ENCODE measurements at regions not wholly inside any gene's neighbourhood (a gene's known extent, or its start where the extent isn't known, plus 50 kb on each side); places are given as distances from the start of the nearest gene placed in this dataset.
A peak's percentile ranks its signal among the peaks of the same experiment; 100 is the strongest.

GRCh38 chr5:8333977-8334376 is 465.0 kb downstream of the MTRR start:
- no peak for DNase-seq (ENCODE audit: low read depth, low spot score)
- ChIA-PET POLR2A (no interaction called here), CTCF (interaction anchor here (0.6 kb wide), 1 partner anchor 9 kb away, joined by 4 read pairs; no protein-coding TSS in a partner anchor)
- Histone ChIP-seq H3K9me3 (ENCODE audit: control insufficient read depth, insufficient read depth, low read length) (no peaks in the 10 kb centered on the region), H3K27ac (ENCODE audit: low read depth, low read length) (no peak overlapping the region), H3K27me3 (ENCODE audit: control insufficient read depth, insufficient read depth, low read length) (peaks cover 2% of the 10 kb centered on the region), H3K4me3 (ENCODE audit: low read depth, low read length) (no peak overlapping the region)
- TF ChIP-seq, protein P1, sequence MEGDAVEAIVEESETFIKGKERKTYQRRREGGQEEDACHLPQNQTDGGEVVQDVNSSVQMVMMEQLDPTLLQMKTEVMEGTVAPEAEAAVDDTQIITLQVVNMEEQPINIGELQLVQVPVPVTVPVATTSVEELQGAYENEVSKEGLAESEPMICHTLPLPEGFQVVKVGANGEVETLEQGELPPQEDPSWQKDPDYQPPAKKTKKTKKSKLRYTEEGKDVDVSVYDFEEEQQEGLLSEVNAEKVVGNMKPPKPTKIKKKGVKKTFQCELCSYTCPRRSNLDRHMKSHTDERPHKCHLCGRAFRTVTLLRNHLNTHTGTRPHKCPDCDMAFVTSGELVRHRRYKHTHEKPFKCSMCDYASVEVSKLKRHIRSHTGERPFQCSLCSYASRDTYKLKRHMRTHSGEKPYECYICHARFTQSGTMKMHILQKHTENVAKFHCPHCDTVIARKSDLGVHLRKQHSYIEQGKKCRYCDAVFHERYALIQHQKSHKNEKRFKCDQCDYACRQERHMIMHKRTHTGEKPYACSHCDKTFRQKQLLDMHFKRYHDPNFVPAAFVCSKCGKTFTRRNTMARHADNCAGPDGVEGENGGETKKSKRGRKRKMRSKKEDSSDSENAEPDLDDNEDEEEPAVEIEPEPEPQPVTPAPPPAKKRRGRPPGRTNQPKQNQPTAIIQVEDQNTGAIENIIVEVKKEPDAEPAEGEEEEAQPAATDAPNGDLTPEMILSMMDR (IDR thresholded peaks at IDR 0.05; ENCODE audit: low read depth, low read length): no peak

DNA sequence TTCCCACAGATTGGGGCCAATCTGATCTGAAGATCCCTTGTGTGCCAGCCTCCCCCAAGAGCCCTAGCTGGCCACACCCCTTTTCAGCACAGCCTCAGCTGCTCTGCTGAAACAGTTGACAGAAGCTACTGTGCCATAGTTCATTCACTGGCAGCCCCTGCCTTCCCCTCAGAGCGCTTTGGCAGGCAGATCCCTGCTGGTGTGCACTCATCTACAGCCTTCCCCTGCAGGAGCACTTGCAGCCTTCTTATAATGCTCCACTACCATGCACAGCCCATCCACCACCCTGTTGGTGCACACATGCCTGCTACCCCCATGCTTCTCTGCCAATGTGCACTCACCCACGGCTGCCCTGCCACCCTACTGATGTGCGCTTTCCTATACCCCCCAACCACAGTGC is 471.3 kb downstream of the MTRR start:
- H3K27me3 ChIP-seq (ENCODE audit: control insufficient read depth, insufficient read depth, low read length): peaks cover 2% of the 10 kb centered on the region
- DNase-seq (ENCODE audit: low read depth, low spot score): no peak
- H3K9me3 ChIP-seq (ENCODE audit: control insufficient read depth, insufficient read depth, low read length): no peaks in the 10 kb centered on the region
- TF ChIP-seq, protein P1 (IDR thresholded peaks at IDR 0.05; ENCODE audit: low read depth, low read length): no peak
- no peak overlapping the region for H3K27ac ChIP-seq (ENCODE audit: low read depth, low read length)
- POLR2A ChIA-PET: no interaction called here
- no peak overlapping the region for H3K4me3 ChIP-seq (ENCODE audit: low read depth, low read length)
- CTCF ChIA-PET: interaction anchor here (0.6 to 2.7 kb wide), 13 partner anchors 13 to 867 kb away, joined by 3 to 24 read pairs (median 3); no protein-coding TSS in a partner anchor

DNA sequence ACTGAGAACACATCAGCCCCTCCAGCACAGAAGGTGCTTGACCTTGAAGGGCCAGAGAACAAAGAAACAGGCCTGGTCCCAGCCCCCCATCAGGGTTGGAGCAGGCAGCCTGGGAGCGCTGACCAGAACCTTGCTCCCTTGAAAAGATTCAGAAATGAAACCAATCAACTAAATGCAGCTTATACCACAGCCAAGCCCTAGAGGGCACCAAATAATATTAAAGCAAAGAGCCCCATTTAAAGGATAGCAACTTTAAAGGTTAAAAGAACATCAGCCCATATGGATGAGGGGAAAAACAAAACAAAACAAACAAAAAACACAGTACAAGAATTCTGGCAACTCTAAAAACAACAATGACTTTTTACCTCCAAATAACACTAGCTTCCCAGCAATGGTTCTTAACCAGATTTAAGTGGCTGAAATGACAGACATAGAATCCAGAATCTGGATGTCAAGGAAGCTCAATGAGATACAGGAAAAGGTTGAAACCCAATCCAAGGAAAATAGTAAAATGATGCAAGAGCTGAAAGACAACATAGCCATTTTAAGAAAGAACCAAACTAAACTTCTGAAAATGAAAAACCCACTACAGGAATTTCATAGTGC is 471.9 kb downstream of the MTRR start:
- H3K27me3 ChIP-seq (ENCODE audit: control insufficient read depth, insufficient read depth, low read length): peaks cover 2% of the 10 kb centered on the region
- ChIA-PET POLR2A (interaction anchor here (0.7 kb wide), 1 partner anchor 116 kb away, joined by 3 read pairs; no protein-coding TSS in a partner anchor), CTCF (interaction anchor here (0.6 to 2.7 kb wide), 22 partner anchors 12 to 871 kb away, joined by 3 to 24 read pairs (median 3); no protein-coding TSS in a partner anchor)
- TF ChIP-seq, protein P1 (IDR thresholded peaks at IDR 0.05; ENCODE audit: low read depth, low read length): peak; percentile 76
- no peaks in the 10 kb centered on the region for H3K9me3 ChIP-seq (ENCODE audit: control insufficient read depth, insufficient read depth, low read length)
- H3K27ac ChIP-seq (ENCODE audit: low read depth, low read length): no peak overlapping the region
- no peak for DNase-seq (ENCODE audit: low read depth, low spot score)
- no peak overlapping the region for H3K4me3 ChIP-seq (ENCODE audit: low read depth, low read length)

DNA sequence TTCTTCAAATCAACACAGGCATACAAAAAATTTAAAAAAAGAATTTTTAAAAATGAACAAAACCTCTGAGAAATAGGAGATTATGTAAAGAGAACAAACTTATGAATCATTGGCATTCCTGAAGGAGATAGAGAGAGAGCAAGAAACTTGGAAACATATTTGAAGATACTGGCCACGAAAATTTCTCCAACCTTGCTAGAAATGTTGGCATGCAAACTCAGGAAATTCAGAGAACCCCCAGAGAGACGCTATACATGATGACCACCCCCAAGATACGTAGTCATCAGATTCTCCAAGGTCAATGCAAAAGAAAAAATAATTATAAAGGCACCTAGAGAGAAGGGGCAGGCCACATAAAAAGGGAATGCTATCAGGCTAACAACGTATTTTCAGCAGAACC is 472.5 kb downstream of the MTRR start:
- no peaks in the 10 kb centered on the region for H3K9me3 ChIP-seq (ENCODE audit: control insufficient read depth, insufficient read depth, low read length)
- POLR2A ChIA-PET: no interaction called here
- H3K27me3 ChIP-seq (ENCODE audit: control insufficient read depth, insufficient read depth, low read length): peaks cover 2% of the 10 kb centered on the region
- TF ChIP-seq, protein P1 (IDR thresholded peaks at IDR 0.05; ENCODE audit: low read depth, low read length): no peak
- H3K4me3 ChIP-seq (ENCODE audit: low read depth, low read length): no peak overlapping the region
- no peak overlapping the region for H3K27ac ChIP-seq (ENCODE audit: low read depth, low read length)
- no peak for DNase-seq (ENCODE audit: low read depth, low spot score)
- CTCF ChIA-PET: interaction anchor here (0.6 to 2.7 kb wide), 18 partner anchors 12 to 870 kb away, joined by 3 to 24 read pairs (median 4); no protein-coding TSS in a partner anchor

DNA sequence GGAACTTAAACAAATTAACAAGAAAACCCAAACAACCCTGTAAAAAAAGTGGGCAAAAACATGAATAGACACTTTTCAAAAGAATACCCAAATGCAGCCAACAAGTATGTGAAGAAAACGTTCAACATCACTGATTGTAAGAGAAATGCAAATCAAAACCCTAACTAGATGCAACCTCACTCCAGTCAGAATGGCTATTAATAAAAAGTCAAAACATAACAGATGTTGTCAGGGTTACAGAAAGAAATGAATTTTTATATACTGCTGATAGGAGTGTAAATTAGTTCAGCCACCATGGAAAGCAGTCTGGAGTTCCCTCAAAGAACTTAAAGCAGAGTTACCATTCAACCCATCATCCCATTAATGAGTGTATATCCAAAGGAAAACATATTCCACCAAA is 479.0 kb downstream of the MTRR start:
- H3K9me3 ChIP-seq (ENCODE audit: control insufficient read depth, insufficient read depth, low read length): no peaks in the 10 kb centered on the region
- ChIA-PET POLR2A (no interaction called here), CTCF (no interaction called here)
- H3K27ac ChIP-seq (ENCODE audit: low read depth, low read length): no peak overlapping the region
- TF ChIP-seq, protein P1 (IDR thresholded peaks at IDR 0.05; ENCODE audit: low read depth, low read length): no peak
- H3K27me3 ChIP-seq (ENCODE audit: control insufficient read depth, insufficient read depth, low read length): peaks cover 2% of the 10 kb centered on the region
- DNase-seq (ENCODE audit: low read depth, low spot score): no peak
- H3K4me3 ChIP-seq (ENCODE audit: low read depth, low read length): no peak overlapping the region

Data from AG04450 (cell line).